SK-N-SH (cell line): ENCODE measurements at regions not wholly inside any gene's neighbourhood (a gene's known extent, or its start where the extent isn't known, plus 50 kb on each side); places are given as distances from the start of the nearest gene placed in this dataset.

Experiments
- CTCF ChIA-PET: fragments of 300-600, 350-600 bp; formaldehyde crosslinking; extraction: SDS; loops from one replicate; lab custom pipeline; 2021; lab: Yijun Ruan, JAX
- POLR2A ChIA-PET: fragments of 350-600 bp; sonication (Branson Sonifier 250); formaldehyde crosslinking; extraction: SDS; loops from one replicate; lab custom pipeline; 2020; ENCODE audit warnings: antibody characterized with exemption, inconsistent platforms; lab: Yijun Ruan, JAX
- DNase-seq: peaks from one replicate; pipeline ENCODE4 v3.0.0; 2012
- H2AFZ ChIP-seq: fragments of 200-600 bp; sonication (generic); 2 replicates; pipeline ENCODE4 v1.8.1; 2016; ENCODE audit warnings: antibody characterized with exemption, mild to moderate bottlenecking, low read depth
- H3F3A ChIP-seq: fragments of 200-600 bp; sonication (generic); replicated peaks from 2 replicates; pipeline ENCODE3; 2016; ENCODE audit warnings: antibody characterized with exemption, mild to moderate bottlenecking; ENCODE audit not compliant: insufficient read depth
- H3K27ac ChIP-seq, 2 experiments: fragments of 200-500 bp in 1 of 2; fragments of 200-600 bp in 1 of 2; sonication (Bioruptor generic) in 1 of 2; sonication (generic), shearing (Covaris generic) in 1 of 2; 2 replicates each; pipeline versions ENCODE4 v1.5.1 to v1.6.1; 2014 to 2016; ENCODE audit warnings: low read depth in 2 of 2, inconsistent platforms in 1 of 2, low read length in 1 of 2, mild to moderate bottlenecking in 1 of 2, mixed read lengths in 1 of 2
- H3K27me3 ChIP-seq: fragments of 200-600 bp; sonication (generic), shearing (Covaris generic); 2 replicates; pipeline ENCODE4 v1.6.1; 2016; ENCODE audit warnings: mixed run types; ENCODE audit not compliant: insufficient read depth
- H3K36me3 ChIP-seq, 2 experiments: fragments of 200-500 bp in 1 of 2; fragments of 200-600 bp in 1 of 2; sonication (Bioruptor generic) in 1 of 2; sonication (generic) in 1 of 2; replicated peaks in 1 of 2; 2 replicates each; pipeline versions ENCODE3 to v1.5.1; 2014 to 2016; ENCODE audit warnings: low read length in 1 of 2, mild to moderate bottlenecking in 1 of 2; ENCODE audit not compliant: insufficient read depth in 2 of 2, control insufficient read depth in 1 of 2
- H3K4me1 ChIP-seq, 2 experiments: fragments of 200-500 bp in 1 of 2; fragments of 200-600 bp in 1 of 2; sonication (Bioruptor generic) in 1 of 2; sonication (generic), shearing (Covaris generic) in 1 of 2; 2 replicates each; pipeline versions ENCODE4 v1.5.1 to v1.6.1; 2014 to 2016; ENCODE audit warnings: low read depth in 1 of 2, low read length in 1 of 2, mixed run types in 1 of 2; ENCODE audit not compliant: insufficient read depth in 2 of 2, control insufficient read depth in 1 of 2
- H3K4me2 ChIP-seq: fragments of 200-600 bp; sonication (generic), shearing (Covaris generic); 2 replicates; pipeline ENCODE4 v1.6.1; 2017; ENCODE audit warnings: mixed run types
- H3K4me3 ChIP-seq, 2 experiments: fragments of 200-500 bp in 1 of 2; fragments of 200-600 bp in 1 of 2; sonication (Bioruptor generic) in 1 of 2; sonication (generic), shearing (Covaris generic) in 1 of 2; 2 replicates each; pipeline versions ENCODE4 v1.5.1 to v1.8.1; 2014 to 2016; ENCODE audit warnings: low read depth in 2 of 2, inconsistent platforms in 1 of 2, low read length in 1 of 2, mild to moderate bottlenecking in 1 of 2, mixed read lengths in 1 of 2, moderate library complexity in 1 of 2
- H3K79me2 ChIP-seq: fragments of 200-600 bp; sonication (generic); 2 replicates; pipeline ENCODE4 v1.8.1; 2017; ENCODE audit warnings: mild to moderate bottlenecking; ENCODE audit not compliant: insufficient read depth
- H3K9ac ChIP-seq: fragments of 200-600 bp; sonication (generic); 2 replicates; pipeline ENCODE4 v1.6.1; 2017; ENCODE audit warnings: mixed run types
- H3K9me2 ChIP-seq: fragments of 200-600 bp; sonication (generic); 2 replicates; pipeline ENCODE4 v1.6.1; 2017; ENCODE audit warnings: mixed run types
- H3K9me3 ChIP-seq: fragments of 200-600 bp; sonication (generic); 2 replicates; pipeline ENCODE4 v1.6.1; 2017; ENCODE audit warnings: mixed run types, mild to moderate bottlenecking, moderate library complexity
- H4K20me1 ChIP-seq: fragments of 200-600 bp; sonication (generic); 2 replicates; pipeline ENCODE4 v1.6.1; 2017; ENCODE audit warnings: mild to moderate bottlenecking, mixed run types; ENCODE audit not compliant: insufficient read depth
- FOSL2 ChIP-seq: IDR thresholded peaks from 2 replicates; pipeline ENCODE4 v1.4.0; 2012; ENCODE audit warnings: low read depth, mild to moderate bottlenecking, moderate library complexity, borderline replicate concordance
- FOXJ3 ChIP-seq: sonication (generic); formaldehyde crosslinking; IDR thresholded peaks from 2 replicates; pipeline ENCODE4 v1.5.1; 2020; ENCODE audit warnings: mild to moderate bottlenecking, missing genetic modification reagents
- GABPA ChIP-seq: IDR thresholded peaks from 2 replicates; pipeline ENCODE4 v1.4.0; 2012; ENCODE audit warnings: low read depth, mild to moderate bottlenecking
- GATA2 ChIP-seq: sonication (generic); formaldehyde crosslinking; IDR thresholded peaks from 2 replicates; pipeline ENCODE4 v1.5.0; 2020; ENCODE audit warnings: mild to moderate bottlenecking, missing genetic modification reagents
- IRF3 ChIP-seq: fragments of 150-350 bp; IDR thresholded peaks from 2 replicates; pipeline ENCODE4 v1.6.1; 2016; ENCODE audit warnings: mild to moderate bottlenecking, low read depth, low read length
- JUND ChIP-seq: IDR thresholded peaks from 2 replicates; pipeline ENCODE4 v1.4.0; 2012
- NRF1 ChIP-seq: IDR thresholded peaks from 2 replicates; pipeline ENCODE4 v1.6.1; 2012; ENCODE audit warnings: low read depth, mild to moderate bottlenecking, low read length
- PBX3 ChIP-seq: IDR thresholded peaks from 2 replicates; pipeline ENCODE4; 2012
- POLR2AphosphoS5 ChIP-seq: IDR thresholded peaks from 2 replicates; pipeline ENCODE4 v1.6.1; 2012; ENCODE audit warnings: low read depth, low read length
- RAD21 ChIP-seq: IDR thresholded peaks from 2 replicates; pipeline ENCODE4 v1.6.1; 2012; ENCODE audit warnings: mild to moderate bottlenecking, low read length
- RCOR1 ChIP-seq: fragments of 150-350 bp; IDR thresholded peaks from 2 replicates; pipeline ENCODE4 v1.6.1; 2017; ENCODE audit warnings: antibody characterized with exemption, low read length
- RFX5 ChIP-seq: IDR thresholded peaks from 2 replicates; pipeline ENCODE4 v1.6.1; 2012; ENCODE audit warnings: mild to moderate bottlenecking, improper control_type of control experiment, low read length
- RXRA ChIP-seq: IDR thresholded peaks from 2 replicates; pipeline ENCODE4 v1.4.0; 2012; ENCODE audit warnings: low read depth, mild to moderate bottlenecking, borderline replicate concordance
- SIN3A ChIP-seq: IDR thresholded peaks from 2 replicates; pipeline ENCODE4 v1.6.1; 2012; ENCODE audit warnings: low read depth, mild to moderate bottlenecking, low read length, moderate library complexity, borderline replicate concordance
- SMC3 ChIP-seq: IDR thresholded peaks from 2 replicates; pipeline ENCODE4 v1.6.1; 2012; ENCODE audit warnings: low read depth, low read length, improper control_type of control experiment
- TCF12 ChIP-seq: IDR thresholded peaks from 2 replicates; pipeline ENCODE4 v1.4.0; 2012
- YY1 ChIP-seq: IDR thresholded peaks from 2 replicates; pipeline ENCODE4 v1.4.0; 2012; ENCODE audit warnings: low read depth, mild to moderate bottlenecking
- WGBS: methylation state at CpG from one replicate; pipeline ENCODE4 v1.1.6; 2017; ENCODE audit warnings: low lambda C conversion rate; 5-methylcytosine and 5-hydroxymethylcytosine counted together
- TF ChIP-seq, protein P1 (sequence below): IDR thresholded peaks from 2 replicates; pipeline ENCODE4 v1.6.1; 2012; ENCODE audit warnings: mild to moderate bottlenecking, low read depth, low read length, moderate library complexity
- TF ChIP-seq, protein P2 (sequence below): fragments of 150-350 bp; IDR thresholded peaks from 2 replicates; pipeline ENCODE4 v1.6.1; 2017; ENCODE audit warnings: antibody characterized with exemption, low read length, low read depth, borderline replicate concordance

GRCh38 chr11:119861160-119861559 lies 132.2 kb upstream of the NECTIN1 start (continued):
- TF ChIP-seq, protein P1, sequence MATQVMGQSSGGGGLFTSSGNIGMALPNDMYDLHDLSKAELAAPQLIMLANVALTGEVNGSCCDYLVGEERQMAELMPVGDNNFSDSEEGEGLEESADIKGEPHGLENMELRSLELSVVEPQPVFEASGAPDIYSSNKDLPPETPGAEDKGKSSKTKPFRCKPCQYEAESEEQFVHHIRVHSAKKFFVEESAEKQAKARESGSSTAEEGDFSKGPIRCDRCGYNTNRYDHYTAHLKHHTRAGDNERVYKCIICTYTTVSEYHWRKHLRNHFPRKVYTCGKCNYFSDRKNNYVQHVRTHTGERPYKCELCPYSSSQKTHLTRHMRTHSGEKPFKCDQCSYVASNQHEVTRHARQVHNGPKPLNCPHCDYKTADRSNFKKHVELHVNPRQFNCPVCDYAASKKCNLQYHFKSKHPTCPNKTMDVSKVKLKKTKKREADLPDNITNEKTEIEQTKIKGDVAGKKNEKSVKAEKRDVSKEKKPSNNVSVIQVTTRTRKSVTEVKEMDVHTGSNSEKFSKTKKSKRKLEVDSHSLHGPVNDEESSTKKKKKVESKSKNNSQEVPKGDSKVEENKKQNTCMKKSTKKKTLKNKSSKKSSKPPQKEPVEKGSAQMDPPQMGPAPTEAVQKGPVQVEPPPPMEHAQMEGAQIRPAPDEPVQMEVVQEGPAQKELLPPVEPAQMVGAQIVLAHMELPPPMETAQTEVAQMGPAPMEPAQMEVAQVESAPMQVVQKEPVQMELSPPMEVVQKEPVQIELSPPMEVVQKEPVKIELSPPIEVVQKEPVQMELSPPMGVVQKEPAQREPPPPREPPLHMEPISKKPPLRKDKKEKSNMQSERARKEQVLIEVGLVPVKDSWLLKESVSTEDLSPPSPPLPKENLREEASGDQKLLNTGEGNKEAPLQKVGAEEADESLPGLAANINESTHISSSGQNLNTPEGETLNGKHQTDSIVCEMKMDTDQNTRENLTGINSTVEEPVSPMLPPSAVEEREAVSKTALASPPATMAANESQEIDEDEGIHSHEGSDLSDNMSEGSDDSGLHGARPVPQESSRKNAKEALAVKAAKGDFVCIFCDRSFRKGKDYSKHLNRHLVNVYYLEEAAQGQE, result no peak
- TF ChIP-seq PBX3, result no peak
- TF ChIP-seq, all 33 proteins: peak for 0

GRCh38 chr11:119860561-119861094 lies 131.6 kb upstream of the NECTIN1 start:
- no peak for DNase-seq
- Histone ChIP-seq H3K4me1 (peaks cover 0 to 54% of the 10 kb centered on the region in 2 experiments; a peak in 1 of 4 replicates), H3K36me3 (no peaks in the 10 kb centered on the region), H3K4me3 (no peak overlapping the region), H3K9ac (no peak overlapping the region), H3K9me3 (no peaks in the 10 kb centered on the region), H3K9me2 (no peaks in the 10 kb centered on the region), H3F3A (no peaks in the 10 kb centered on the region), H2AFZ (no peak overlapping the region), H3K4me2 (no peak overlapping the region), H3K27ac (no peak overlapping the region), H3K79me2 (no peaks in the 10 kb centered on the region), H3K27me3 (0 out of 2 replicates have a peak, but pooled peaks cover 11% of the 10 kb centered on the region), H4K20me1 (no peaks in the 10 kb centered on the region)
- TF ChIP-seq, protein P1, result no peak
- TF ChIP-seq FOSL2, result no peak
- TF ChIP-seq GABPA, result no peak
- TF ChIP-seq RFX5, result no peak
- TF ChIP-seq RXRA, result no peak
- TF ChIP-seq IRF3, result no peak
- TF ChIP-seq JUND, result no peak
- no peak for TF ChIP-seq RCOR1
- TF ChIP-seq, protein P2, sequence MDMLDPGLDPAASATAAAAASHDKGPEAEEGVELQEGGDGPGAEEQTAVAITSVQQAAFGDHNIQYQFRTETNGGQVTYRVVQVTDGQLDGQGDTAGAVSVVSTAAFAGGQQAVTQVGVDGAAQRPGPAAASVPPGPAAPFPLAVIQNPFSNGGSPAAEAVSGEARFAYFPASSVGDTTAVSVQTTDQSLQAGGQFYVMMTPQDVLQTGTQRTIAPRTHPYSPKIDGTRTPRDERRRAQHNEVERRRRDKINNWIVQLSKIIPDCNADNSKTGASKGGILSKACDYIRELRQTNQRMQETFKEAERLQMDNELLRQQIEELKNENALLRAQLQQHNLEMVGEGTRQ, result no peak
- no peak for TF ChIP-seq FOXJ3 (CRISPR knock-in tag)
- TF ChIP-seq SMC3, result no peak
- TF ChIP-seq GATA2 (CRISPR knock-in tag), result no peak
- TF ChIP-seq RAD21, result no peak
- no peak for TF ChIP-seq TCF12
- no peak for TF ChIP-seq POLR2AphosphoS5
- TF ChIP-seq NRF1, result no peak
- TF ChIP-seq SIN3A, result no peak
- no peak for TF ChIP-seq PBX3
- TF ChIP-seq YY1, result no peak
- WGBS, result 21% methylated on average over 5 of the region's 5 CpGs
- CTCF ChIA-PET, result interaction anchor here (1.1 to 1.3 kb wide), 2 partner anchors 10 to 78 kb away, joined by 3 read pairs; no protein-coding TSS in a partner anchor
- POLR2A ChIA-PET, result interaction anchor here (0.6 to 1.0 kb wide), 2 partner anchors 32 to 116 kb away, joined by 3 read pairs; no protein-coding TSS in a partner anchor
